CD4-positive, alpha-beta T cell (primary cell): ENCODE measurements at regions not wholly inside any gene's neighbourhood (a gene's known extent, or its start where the extent isn't known, plus 50 kb on each side); places are given as distances from the start of the nearest gene placed in this dataset.

Experiments used
- ATAC-seq: fragments of 200-7000 bp; cut with Tn5 transposase; one replicate; pipeline ENCODE4 v1.10.0; 2022; ENCODE audit warnings: mild to moderate bottlenecking; ENCODE audit not compliant: poor library complexity
- CTCF ChIA-PET: fragments of 350-600 bp; sonication (Branson Sonifier 250); formaldehyde crosslinking; loops from one replicate; lab custom pipeline; 2021; ENCODE audit warnings: antibody characterized with exemption, inconsistent platforms; lab: Charles Lee
- POLR2A ChIA-PET: fragments of 350-600 bp; sonication (Branson Sonifier 250); formaldehyde crosslinking; loops from one replicate; lab custom pipeline; 2021; ENCODE audit warnings: antibody characterized with exemption, inconsistent platforms; lab: Charles Lee
- DNase-seq, 14 experiments: peaks; one replicate each; pipeline ENCODE4 v3.0.0-alpha.2; 2013 to 2020; ENCODE audit warnings: mixed read lengths in 2 of 14
- H3K27ac ChIP-seq, 2 donors: one replicate each; pipeline versions ENCODE4 v1.5.1 to v1.7.0; 2013; ENCODE audit warnings: low read length in 2 of 2, low read depth in 1 of 2, mild to moderate bottlenecking in 1 of 2
- H3K27me3 ChIP-seq, 2 experiments: 1 replicate in 1 of 2; 2 replicates in 1 of 2; pipeline versions ENCODE4 v1.6.1 to v1.7.0; 2013; ENCODE audit warnings: low read length in 2 of 2, control low read depth in 1 of 2, mild to moderate bottlenecking in 1 of 2, moderate library complexity in 1 of 2; ENCODE audit not compliant: insufficient read depth in 2 of 2, control insufficient read depth in 1 of 2
- H3K36me3 ChIP-seq: one replicate; pipeline ENCODE4 v1.6.1; 2013; ENCODE audit warnings: low read length, control low read depth; ENCODE audit not compliant: insufficient read depth
- H3K4me1 ChIP-seq: one replicate; pipeline ENCODE4 v1.6.1; 2013; ENCODE audit warnings: low read length, control low read depth; ENCODE audit not compliant: insufficient read depth
- H3K4me3 ChIP-seq: one replicate; pipeline ENCODE4 v1.5.1; 2013; ENCODE audit warnings: mild to moderate bottlenecking, low read length, moderate library complexity
- H3K9me3 ChIP-seq, 2 experiments: 1 replicate in 1 of 2; 2 replicates in 1 of 2; pipeline versions ENCODE4 v1.6.1 to v1.7.0; 2013; ENCODE audit warnings: low read length in 2 of 2, mild to moderate bottlenecking in 2 of 2, control low read depth in 1 of 2, moderate library complexity in 1 of 2; ENCODE audit not compliant: control insufficient read depth in 1 of 2, insufficient read depth in 1 of 2
- H3K27ac Mint-ChIP-seq: one replicate; pipeline ENCODE4 v1.8.0; 2020; ENCODE audit warnings: mixed read lengths
- H3K27me3 Mint-ChIP-seq: one replicate; pipeline ENCODE4 v1.8.0; 2021; ENCODE audit warnings: mixed read lengths
- H3K36me3 Mint-ChIP-seq: one replicate; pipeline ENCODE4 v1.8.0; 2021; ENCODE audit warnings: low read depth, mixed read lengths
- H3K4me1 Mint-ChIP-seq: one replicate; pipeline ENCODE4 v1.8.0; 2021; ENCODE audit warnings: low read depth, mixed read lengths
- H3K4me3 Mint-ChIP-seq: one replicate; pipeline ENCODE4 v1.8.0; 2020; ENCODE audit warnings: mild to moderate bottlenecking, mixed read lengths
- H3K9me3 Mint-ChIP-seq: one replicate; pipeline ENCODE4 v1.8.0; 2020; ENCODE audit warnings: mixed read lengths
- CTCF ChIP-seq: fragments of 200-600 bp; IDR thresholded peaks from one replicate; pipeline ENCODE4 v1.8.0; 2022; ENCODE audit warnings: antibody characterized with exemption, mild to moderate bottlenecking
- intact Hi-C, 2 experiments: fragments of 100-400 bp; cut with DNase I in 1 of 2; cut with micrococcal nuclease in 1 of 2; formaldehyde crosslinking; loops; one replicate each; pipeline versions ENCODE4 v1.15.1 to v1.9.0; 2023 to 2025; cut with DNase I, micrococcal nuclease

- Mint-ChIP-seq H3K4me3 (no peak overlapping the region), H3K27me3 (peaks cover 28% of the 10 kb centered on the region), H3K36me3 (peaks cover 12% of the 10 kb centered on the region), H3K4me1 (no peaks in the 10 kb centered on the region), H3K9me3 (peaks cover 18% of the 10 kb centered on the region), H3K27ac (no peak overlapping the region)
- ChIA-PET POLR2A (no interaction called here), CTCF (no interaction called here)
- H3K9me3 ChIP-seq: peaks cover 11 to 18% of the 10 kb centered on the region in 2 experiments
- H3K4me1 ChIP-seq: no peaks in the 10 kb centered on the region
- H3K4me3 ChIP-seq: no peak overlapping the region
- peaks cover 6 to 10% of the 10 kb centered on the region in 2 experiments for H3K27me3 ChIP-seq
- ATAC-seq (no peak), DNase-seq (no peak)
- TF ChIP-seq CTCF: no peak
- no peak overlapping the region for H3K27ac ChIP-seq
- no peaks in the 10 kb centered on the region for H3K36me3 ChIP-seq
- intact Hi-C loops: no loop called here
Measured at GRCh38 chr3:193754719-193755118, 161.7 kb downstream of the OPA1 start.

GRCh38 chr3:193756536-193756935 lies 163.5 kb downstream of the OPA1 start:
- no peak overlapping the region for H3K4me3 ChIP-seq
- ChIA-PET CTCF (no interaction called here), POLR2A (no interaction called here)
- H3K27ac ChIP-seq: no peak overlapping the region
- intact Hi-C loops: no loop called here
- Mint-ChIP-seq H3K27ac (no peak overlapping the region), H3K4me3 (no peak overlapping the region), H3K9me3 (peaks cover 18% of the 10 kb centered on the region), H3K4me1 (no peaks in the 10 kb centered on the region), H3K36me3 (peaks cover 12% of the 10 kb centered on the region), H3K27me3 (peaks cover 29% of the 10 kb centered on the region)
- H3K4me1 ChIP-seq: no peaks in the 10 kb centered on the region
- no peak for TF ChIP-seq CTCF
- H3K9me3 ChIP-seq: peaks cover 11 to 18% of the 10 kb centered on the region in 2 experiments
- DNase-seq: no peak
- H3K36me3 ChIP-seq: no peaks in the 10 kb centered on the region
- ATAC-seq: no peak
- H3K27me3 ChIP-seq: peaks cover 6 to 10% of the 10 kb centered on the region in 2 experiments

GRCh38 chr3:193757457-193757856 lies 164.4 kb downstream of the OPA1 start:
- ChIA-PET POLR2A (no interaction called here), CTCF (no interaction called here)
- Histone ChIP-seq H3K4me1 (no peaks in the 10 kb centered on the region), H3K27ac (no peak overlapping the region), H3K4me3 (no peak overlapping the region), H3K27me3 (peaks cover 6 to 10% of the 10 kb centered on the region in 2 experiments), H3K9me3 (peaks cover 11 to 18% of the 10 kb centered on the region in 2 experiments), H3K36me3 (no peaks in the 10 kb centered on the region)
- ATAC-seq: no peak
- Mint-ChIP-seq H3K27ac (no peak overlapping the region), H3K4me3 (no peak overlapping the region), H3K4me1 (no peaks in the 10 kb centered on the region), H3K36me3 (peaks cover 12% of the 10 kb centered on the region), H3K27me3 (peaks cover 26% of the 10 kb centered on the region), H3K9me3 (peaks cover 18% of the 10 kb centered on the region)
- intact Hi-C loops: no loop called here
- no peak for DNase-seq
- TF ChIP-seq CTCF: no peak
